ENCODE measurements at regions not wholly inside any gene's neighbourhood (a gene's known extent, or its start where the extent isn't known, plus 50 kb on each side); places are given as distances from the start of the nearest gene placed in this dataset.
A peak's percentile ranks its signal among the peaks of the same experiment; 100 is the strongest.

- DNase-seq (ENCODE audit: low read depth in 4 of 4, low spot score in 3 of 4): no peak
Measured at GRCh38 chr13:111862836-111863815, 203.8 kb upstream of the SOX1 start.

- no peak for DNase-seq (ENCODE audit: low read depth in 4 of 4, low spot score in 3 of 4)
Measured at GRCh38 chr13:111864566-111864965, 202.4 kb upstream of the SOX1 start.

- DNase-seq (ENCODE audit: low read depth in 4 of 4, low spot score in 3 of 4): no peak
Measured at GRCh38 chr13:111865046-111865445, 201.9 kb upstream of the SOX1 start.

GRCh38 chr13:111865826-111866225 lies 201.1 kb upstream of the SOX1 start:
- no peak for DNase-seq (ENCODE audit: low read depth in 4 of 4, low spot score in 3 of 4)

GRCh38 chr13:111866731-111867245 lies 200.2 kb upstream of the SOX1 start:
- no peak for DNase-seq (ENCODE audit: low read depth in 4 of 4, low spot score in 3 of 4)

- DNase-seq (ENCODE audit: low read depth in 4 of 4, low spot score in 3 of 4): no peak
Measured at GRCh38 chr13:111867657-111868056, 199.3 kb upstream of the SOX1 start.

GRCh38 chr13:111868716-111869115 lies 198.2 kb upstream of the SOX1 start:
- no peak for DNase-seq (ENCODE audit: low read depth in 4 of 4, low spot score in 3 of 4)

- DNase-seq (ENCODE audit: low read depth in 4 of 4, low spot score in 3 of 4): no peak
Measured at GRCh38 chr13:111872475-111873150, 194.3 kb upstream of the SOX1 start.

GRCh38 chr13:111873676-111874178 lies 193.2 kb upstream of the SOX1 start:
- no peak for DNase-seq (ENCODE audit: low read depth in 4 of 4, low spot score in 3 of 4)

- DNase-seq (ENCODE audit: low read depth in 4 of 4, low spot score in 3 of 4): no peak
Measured at GRCh38 chr13:111874981-111875380, 192.0 kb upstream of the SOX1 start.

GRCh38 chr13:111875915-111876314 lies 191.0 kb upstream of the SOX1 start:
- no peak for DNase-seq (ENCODE audit: low read depth in 4 of 4, low spot score in 3 of 4)

- no peak for DNase-seq (ENCODE audit: low read depth in 4 of 4, low spot score in 3 of 4)
Measured at GRCh38 chr13:111876506-111876905, 190.4 kb upstream of the SOX1 start.

GRCh38 chr13:111877906-111878305 lies 189.0 kb upstream of the SOX1 start:
- no peak for DNase-seq (ENCODE audit: low read depth in 4 of 4, low spot score in 3 of 4)

- DNase-seq (ENCODE audit: low read depth in 4 of 4, low spot score in 3 of 4): no peak
Measured at GRCh38 chr13:111879719-111880118, 187.2 kb upstream of the SOX1 start.

- DNase-seq (ENCODE audit: low read depth in 4 of 4, low spot score in 3 of 4): no peak
Measured at GRCh38 chr13:111880185-111880584, 186.8 kb upstream of the SOX1 start.

GRCh38 chr13:111881700-111882099 lies 185.2 kb upstream of the SOX1 start:
- no peak for DNase-seq (ENCODE audit: low read depth in 4 of 4, low spot score in 3 of 4)

- DNase-seq (ENCODE audit: low read depth in 4 of 4, low spot score in 3 of 4): no peak
Measured at GRCh38 chr13:111882351-111882750, 184.6 kb upstream of the SOX1 start.

- DNase-seq (ENCODE audit: low read depth in 4 of 4, low spot score in 3 of 4): no peak
Measured at GRCh38 chr13:111883571-111884343, 183.2 kb upstream of the SOX1 start.

GRCh38 chr13:111886217-111886945 lies 180.6 kb upstream of the SOX1 start:
- DNase-seq (ENCODE audit: low read depth in 4 of 4, low spot score in 3 of 4): no peak

- peak in 1 of 4 donors; percentile 51 for DNase-seq (ENCODE audit: low read depth in 4 of 4, low spot score in 3 of 4)
Measured at GRCh38 chr13:111893071-111893606, 173.8 kb upstream of the SOX1 start.

Measured in left renal pelvis (tissue), 4 donors.